Liver (tissue), 3 donors: ENCODE measurements at regions not wholly inside any gene's neighbourhood (a gene's known extent, or its start where the extent isn't known, plus 50 kb on each side); places are given as distances from the start of the nearest gene placed in this dataset.

ENCODE experiments used
- FOXA1 ChIP-seq: IDR thresholded peaks from 2 replicates; pipeline ENCODE4 v1.6.1; 2016; ENCODE audit warnings: antibody characterized with exemption
- GABPA ChIP-seq, 2 donors: IDR thresholded peaks in 1 of 2; conservative IDR thresholded peaks in 1 of 2; 2 replicates each; pipeline ENCODE4 v1.6.1; 2016; ENCODE audit warnings: antibody characterized with exemption in 2 of 2, mild to moderate bottlenecking in 1 of 2, moderate library complexity in 1 of 2
- MAX ChIP-seq: IDR thresholded peaks from 2 replicates; pipeline ENCODE4 v1.6.1; 2016; ENCODE audit warnings: antibody characterized with exemption
- NR2F2 ChIP-seq: IDR thresholded peaks from 2 replicates; pipeline ENCODE4 v1.6.1; 2016; ENCODE audit warnings: antibody characterized with exemption
- RAD21 ChIP-seq, 2 donors: IDR thresholded peaks; 2 replicates each; pipeline ENCODE4 v1.6.1; 2016; ENCODE audit warnings: antibody characterized with exemption in 2 of 2, mild to moderate bottlenecking in 2 of 2
- RXRA ChIP-seq, 2 donors: IDR thresholded peaks; 2 replicates each; pipeline ENCODE4 v1.6.1; 2017 to 2018; ENCODE audit warnings: antibody characterized with exemption in 2 of 2, mild to moderate bottlenecking in 1 of 2
- TAF1 ChIP-seq: conservative IDR thresholded peaks from 2 replicates; pipeline ENCODE4 v1.6.1; 2016; ENCODE audit warnings: antibody characterized with exemption, mild to moderate bottlenecking
- YY1 ChIP-seq: IDR thresholded peaks from 2 replicates; pipeline ENCODE4 v1.6.1; 2016; ENCODE audit warnings: antibody characterized with exemption, mild to moderate bottlenecking
- TF ChIP-seq, protein P1 (sequence below): fragments of 150-350 bp; IDR thresholded peaks from 2 replicates; pipeline ENCODE4 v1.5.1; 2017; ENCODE audit warnings: improper control_type of control experiment, low read depth, low read length; ENCODE audit not compliant: missing input control
- donor health status: healthy.
- donor health status: healthy.

DNA sequence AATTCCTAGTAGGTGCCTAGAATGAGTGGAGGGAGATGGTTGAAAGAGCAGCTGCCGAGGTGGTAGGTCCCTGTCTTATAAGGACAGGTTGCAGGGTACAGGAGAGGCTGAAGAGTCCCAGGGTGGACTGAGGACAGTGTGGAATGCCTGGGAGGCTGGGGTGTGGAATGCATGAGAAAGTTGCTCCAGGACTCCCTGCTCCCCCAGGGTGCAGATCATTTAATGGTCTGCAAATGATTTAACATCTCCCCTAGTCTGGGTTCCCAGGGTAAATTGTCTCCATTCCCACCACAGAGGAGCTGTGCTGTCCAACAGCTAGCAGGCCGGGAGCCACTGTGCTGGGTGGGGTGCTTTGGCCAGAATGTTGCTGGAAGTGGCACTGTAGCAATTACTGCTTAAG is 76.0 kb downstream of the CD83 start:
- TF ChIP-seq, protein P1, sequence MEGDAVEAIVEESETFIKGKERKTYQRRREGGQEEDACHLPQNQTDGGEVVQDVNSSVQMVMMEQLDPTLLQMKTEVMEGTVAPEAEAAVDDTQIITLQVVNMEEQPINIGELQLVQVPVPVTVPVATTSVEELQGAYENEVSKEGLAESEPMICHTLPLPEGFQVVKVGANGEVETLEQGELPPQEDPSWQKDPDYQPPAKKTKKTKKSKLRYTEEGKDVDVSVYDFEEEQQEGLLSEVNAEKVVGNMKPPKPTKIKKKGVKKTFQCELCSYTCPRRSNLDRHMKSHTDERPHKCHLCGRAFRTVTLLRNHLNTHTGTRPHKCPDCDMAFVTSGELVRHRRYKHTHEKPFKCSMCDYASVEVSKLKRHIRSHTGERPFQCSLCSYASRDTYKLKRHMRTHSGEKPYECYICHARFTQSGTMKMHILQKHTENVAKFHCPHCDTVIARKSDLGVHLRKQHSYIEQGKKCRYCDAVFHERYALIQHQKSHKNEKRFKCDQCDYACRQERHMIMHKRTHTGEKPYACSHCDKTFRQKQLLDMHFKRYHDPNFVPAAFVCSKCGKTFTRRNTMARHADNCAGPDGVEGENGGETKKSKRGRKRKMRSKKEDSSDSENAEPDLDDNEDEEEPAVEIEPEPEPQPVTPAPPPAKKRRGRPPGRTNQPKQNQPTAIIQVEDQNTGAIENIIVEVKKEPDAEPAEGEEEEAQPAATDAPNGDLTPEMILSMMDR, result no peak
- TF ChIP-seq GABPA (IDR thresholded peaks at IDR 0.05 in 1 of 2, conservative IDR thresholded peaks at IDR 0.05 in 1 of 2), result no peak
- TF ChIP-seq YY1, result no peak
- TF ChIP-seq RAD21 (IDR thresholded peaks at IDR 0.05), result no peak
- TF ChIP-seq RXRA (IDR thresholded peaks at IDR 0.05), result no peak
- TF ChIP-seq FOXA1, result no peak
- TF ChIP-seq TAF1, result no peak
- TF ChIP-seq NR2F2, result no peak
- no peak for TF ChIP-seq MAX
